ENCODE measurements at regions not wholly inside any gene's neighbourhood (a gene's known extent, or its start where the extent isn't known, plus 50 kb on each side); places are given as distances from the start of the nearest gene placed in this dataset.

DNA sequence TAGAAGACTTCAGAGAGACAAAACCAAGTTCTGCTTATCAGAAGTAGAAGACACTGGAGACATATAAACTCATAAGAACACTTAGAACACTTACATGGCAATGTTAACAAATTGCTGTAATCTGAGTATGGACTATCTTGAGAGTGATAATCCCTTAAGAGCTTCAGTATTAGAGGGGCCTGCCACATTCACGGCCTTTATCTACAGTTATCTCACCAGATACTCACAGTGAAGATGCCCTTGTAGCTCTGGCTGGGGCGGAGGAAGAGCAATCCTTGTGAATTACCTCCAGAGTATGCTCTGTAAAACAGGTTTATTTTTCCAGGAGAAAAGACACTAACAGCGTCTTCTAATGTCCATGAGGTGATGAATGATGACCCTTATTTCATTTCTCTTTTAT is 762.8 kb downstream of the FAM181B start (continued):
- TF ChIP-seq HDAC2 (IDR thresholded peaks at IDR 0.05; ENCODE audit: borderline replicate concordance in 1 of 2, low read depth in 2 of 2, low read length in 2 of 2) (no peak), RBBP5 (IDR thresholded peaks at IDR 0.05; ENCODE audit: borderline replicate concordance, low read depth, low read length) (no peak), SRF (IDR thresholded peaks at IDR 0.05; ENCODE audit: low read depth, low read length) (no peak), JUN (IDR thresholded peaks at IDR 0.05; ENCODE audit: low read depth, low read length) (no peak)
- TF ChIP-seq, protein P1, sequence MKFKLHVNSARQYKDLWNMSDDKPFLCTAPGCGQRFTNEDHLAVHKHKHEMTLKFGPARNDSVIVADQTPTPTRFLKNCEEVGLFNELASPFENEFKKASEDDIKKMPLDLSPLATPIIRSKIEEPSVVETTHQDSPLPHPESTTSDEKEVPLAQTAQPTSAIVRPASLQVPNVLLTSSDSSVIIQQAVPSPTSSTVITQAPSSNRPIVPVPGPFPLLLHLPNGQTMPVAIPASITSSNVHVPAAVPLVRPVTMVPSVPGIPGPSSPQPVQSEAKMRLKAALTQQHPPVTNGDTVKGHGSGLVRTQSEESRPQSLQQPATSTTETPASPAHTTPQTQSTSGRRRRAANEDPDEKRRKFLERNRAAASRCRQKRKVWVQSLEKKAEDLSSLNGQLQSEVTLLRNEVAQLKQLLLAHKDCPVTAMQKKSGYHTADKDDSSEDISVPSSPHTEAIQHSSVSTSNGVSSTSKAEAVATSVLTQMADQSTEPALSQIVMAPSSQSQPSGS (IDR thresholded peaks at IDR 0.05; ENCODE audit: low read length) = no peak

Measured in H1 (cell line).